IMR-90 (cell line): ENCODE measurements at regions not wholly inside any gene's neighbourhood (a gene's known extent, or its start where the extent isn't known, plus 50 kb on each side); places are given as distances from the start of the nearest gene placed in this dataset.

Source experiments
- ATAC-seq: fragments of 200-7000 bp; cut with Tn5 transposase; 2 replicates; pipeline ENCODE4 v1.9.1; 2020; ENCODE audit warnings: low read depth, mild to moderate bottlenecking, moderate library complexity
- BruUV-seq: library from RNA; stranded (reverse); fragments of 400-500 nt; replicated peaks from 2 replicates; lab custom pipeline; 2021; lab: Mats Ljungman, UMichigan
- CTCF ChIA-PET: fragments of 300-600 bp; formaldehyde crosslinking; extraction: SDS; loops from one replicate; lab custom pipeline; 2021; ENCODE audit warnings: antibody characterized with exemption; lab: Yijun Ruan, JAX
- POLR2A ChIA-PET: fragments of 300-600 bp; sonication (Branson Sonifier 250); formaldehyde crosslinking; loops from one replicate; lab custom pipeline; 2022; ENCODE audit warnings: antibody characterized with exemption; ENCODE audit not compliant: unreplicated experiment; lab: Charles Lee
- DNase-seq: peaks from one replicate; pipeline ENCODE4 v3.0.0; 2013
- H2AFZ ChIP-seq: replicated peaks from 2 replicates; pipeline ENCODE3; 2013; ENCODE audit warnings: low read length, mild to moderate bottlenecking; ENCODE audit not compliant: poor library complexity
- H2AK5ac ChIP-seq: 2 replicates; pipeline ENCODE4 v1.6.1; 2013; ENCODE audit warnings: low read depth, low read length, inconsistent platforms
- H2AK9ac ChIP-seq: replicated peaks from 2 replicates; pipeline ENCODE3; 2013; ENCODE audit warnings: mild to moderate bottlenecking, low read depth, low read length, moderate library complexity; ENCODE audit not compliant: poor library complexity
- H2BK120ac ChIP-seq: 2 replicates; pipeline ENCODE4 v1.6.1; 2013; ENCODE audit warnings: low read depth, low read length, inconsistent platforms
- H2BK15ac ChIP-seq: 3 replicates; pipeline ENCODE4 v1.6.1; 2013; ENCODE audit warnings: low read depth, low read length, inconsistent platforms
- H2BK20ac ChIP-seq: 2 replicates; pipeline ENCODE4 v1.6.1; 2013; ENCODE audit warnings: low read depth, mild to moderate bottlenecking, inconsistent platforms, low read length, moderate library complexity
- H2BK5ac ChIP-seq: 2 replicates; pipeline ENCODE4 v1.6.1; 2013; ENCODE audit warnings: mild to moderate bottlenecking, low read depth, low read length, inconsistent platforms; ENCODE audit not compliant: poor library complexity, severe bottlenecking
- H3K14ac ChIP-seq: replicated peaks from 2 replicates; pipeline ENCODE4 v1.6.1; 2013; ENCODE audit warnings: low read depth, low read length, inconsistent platforms
- H3K18ac ChIP-seq: 2 replicates; pipeline ENCODE4 v1.6.1; 2013; ENCODE audit warnings: low read depth, low read length, control low read depth
- H3K23ac ChIP-seq: 2 replicates; pipeline ENCODE4 v1.6.1; 2013; ENCODE audit warnings: low read depth, low read length, inconsistent platforms
- H3K27ac ChIP-seq: 2 replicates; pipeline ENCODE4 v1.5.1; 2013; ENCODE audit warnings: mild to moderate bottlenecking, control low read depth, low read length; ENCODE audit not compliant: insufficient read depth
- H3K27me3 ChIP-seq: 2 replicates; pipeline ENCODE4 v1.6.1; 2013; ENCODE audit warnings: low read length; ENCODE audit not compliant: control insufficient read depth, insufficient read depth
- H3K36me3 ChIP-seq: 2 replicates; pipeline ENCODE4 v1.6.1; 2013; ENCODE audit warnings: low read length, mixed read lengths; ENCODE audit not compliant: control insufficient read depth, insufficient read depth
- H3K4ac ChIP-seq: 2 replicates; pipeline ENCODE4 v1.6.1; 2013; ENCODE audit warnings: low read depth, low read length, inconsistent platforms
- H3K4me1 ChIP-seq: 2 replicates; pipeline ENCODE4 v1.6.1; 2013; ENCODE audit warnings: low read length, mixed read lengths; ENCODE audit not compliant: control insufficient read depth, insufficient read depth
- H3K4me2 ChIP-seq: 2 replicates; pipeline ENCODE4 v1.6.1; 2013; ENCODE audit warnings: low read depth, mild to moderate bottlenecking, control low read depth, low read length, moderate library complexity
- H3K4me3 ChIP-seq: 2 replicates; pipeline ENCODE4 v1.5.1; 2013; ENCODE audit warnings: low read depth, mild to moderate bottlenecking, control low read depth, low read length, moderate library complexity; ENCODE audit not compliant: insufficient read depth
- H3K56ac ChIP-seq: 2 replicates; pipeline ENCODE4 v1.6.1; 2013; ENCODE audit warnings: low read length, inconsistent platforms; ENCODE audit not compliant: insufficient read depth; ENCODE audit errors: extremely low read depth
- H3K79me1 ChIP-seq, 2 experiments: 2 replicates each; pipeline ENCODE4 v1.6.1; 2013; ENCODE audit warnings: low read length in 2 of 2, inconsistent platforms in 1 of 2, low read depth in 1 of 2
- H3K9ac ChIP-seq: 2 replicates; pipeline ENCODE4 v1.6.1; 2013; ENCODE audit warnings: low read depth, low read length, control low read depth
- H3K9me1 ChIP-seq: 2 replicates; pipeline ENCODE4 v1.6.1; 2013; ENCODE audit warnings: low read length, inconsistent platforms; ENCODE audit not compliant: insufficient read depth
- H3K9me3 ChIP-seq: 2 replicates; pipeline ENCODE4 v1.6.1; 2013; ENCODE audit warnings: low read length; ENCODE audit not compliant: control insufficient read depth, insufficient read depth
- H4K20me1 ChIP-seq: 2 replicates; pipeline ENCODE4 v1.6.1; 2013; ENCODE audit warnings: low read length, inconsistent platforms; ENCODE audit not compliant: insufficient read depth
- H4K5ac ChIP-seq: 2 replicates; pipeline ENCODE4 v1.6.1; 2013; ENCODE audit warnings: mild to moderate bottlenecking, low read depth, low read length, control low read depth
- H4K8ac ChIP-seq, 2 experiments: 2 replicates each; pipeline ENCODE4 v1.6.1; 2013; ENCODE audit warnings: low read depth in 2 of 2, low read length in 2 of 2, control low read depth in 1 of 2, inconsistent platforms in 1 of 2
- H4K91ac ChIP-seq: 2 replicates; pipeline ENCODE4 v1.6.1; 2013; ENCODE audit warnings: low read depth, low read length, inconsistent platforms; ENCODE audit not compliant: insufficient read depth
- CTCF ChIP-seq: conservative IDR thresholded peaks from 2 replicates; pipeline ENCODE4 v1.5.1; 2012; ENCODE audit warnings: mild to moderate bottlenecking, low read depth, low read length, improper control_type of control experiment
- ELK1 ChIP-seq: fragments of 150-350 bp; IDR thresholded peaks from 2 replicates; pipeline ENCODE4 v1.6.1; 2016; ENCODE audit warnings: low read depth, mild to moderate bottlenecking, low read length, moderate library complexity, borderline replicate concordance
- POLR2A ChIP-seq: IDR thresholded peaks from 2 replicates; pipeline ENCODE4 v1.6.1; 2012; ENCODE audit warnings: mild to moderate bottlenecking, low read depth, low read length
- SMC3 ChIP-seq: fragments of 150-350 bp; IDR thresholded peaks from 2 replicates; pipeline ENCODE4 v1.6.1; 2016; ENCODE audit warnings: low read depth, mild to moderate bottlenecking, antibody characterized with exemption, low read length, moderate library complexity
- USF2 ChIP-seq: fragments of 150-350 bp; IDR thresholded peaks from 2 replicates; pipeline ENCODE4 v1.6.1; 2017; ENCODE audit warnings: mild to moderate bottlenecking, antibody characterized with exemption, low read length, low read depth
- WGBS, 2 experiments: methylation state at CpG; one replicate each; pipeline versions ENCODE4 v1.1.5 to v1.1.7; 2013; ENCODE audit warnings: missing lambda C conversion rate in 2 of 2; ENCODE audit not compliant: insufficient read length in 1 of 2; ENCODE audit errors: extremely low coverage in 2 of 2; 5-methylcytosine and 5-hydroxymethylcytosine counted together
- dilution Hi-C: fragments of 300-500 bp; cut with HindIII; formaldehyde crosslinking; loops from one replicate; pipeline ENCODE4 v1.14.3; 2018; ENCODE audit warnings: low sequenced_read_pairs; ENCODE audit not compliant: unreplicated experiment
- in situ Hi-C: fragments of 300-500 bp; cut with MboI; formaldehyde crosslinking; loops from 3 replicates; pipeline ENCODE4 v1.14.3; 2019; ENCODE audit warnings: low sequenced_read_pairs, inconsistent platforms, mixed read lengths
- intact Hi-C: fragments of 100-400 bp; cut with micrococcal nuclease; formaldehyde crosslinking; loops from 2 replicates; pipeline ENCODE4 v1.10.0; 2022

- Histone ChIP-seq H3K4me1 (no peaks in the 10 kb centered on the region), H3K79me1 (no peaks in the 10 kb centered on the region), H3K27ac (no peak overlapping the region), H2BK15ac (no peak overlapping the region), H2AK5ac (no peak overlapping the region), H4K5ac (no peak overlapping the region), H2BK120ac (no peak overlapping the region), H3K14ac (no peak overlapping the region), H4K20me1 (no peaks in the 10 kb centered on the region), H3K27me3 (no peaks in the 10 kb centered on the region), H2BK5ac (no peak overlapping the region), H2AK9ac (no peak overlapping the region), H3K9me1 (no peaks in the 10 kb centered on the region), H2AFZ (no peak overlapping the region), H3K9me3 (peaks cover 14% of the 10 kb centered on the region; the same call in 1 of the 2 replicates), H3K4ac (no peak overlapping the region), H3K56ac (no peak overlapping the region), H2BK20ac (no peak overlapping the region), H3K9ac (no peak overlapping the region), H3K4me3 (no peak overlapping the region), H4K91ac (no peak overlapping the region), H3K36me3 (no peaks in the 10 kb centered on the region), H3K18ac (no peak overlapping the region), H4K8ac (no peak overlapping the region), H3K4me2 (no peak overlapping the region), H3K23ac (no peak overlapping the region)
- CTCF ChIA-PET = no interaction called here
- TF ChIP-seq CTCF (no peak), POLR2A (no peak), ELK1 (no peak), USF2 (no peak), SMC3 (no peak)
- no peak for DNase-seq
- WGBS, 2 experiments = no CpG with 5 or more reads among the region's 5 CpGs
- POLR2A ChIA-PET = no interaction called here
- in situ Hi-C loops = no loop called here
- ATAC-seq = no peak
- dilution Hi-C loops = no loop called here
- intact Hi-C loops = no loop called here
- BruUV-seq = no TSS peak
Measured at GRCh38 chr16:60989592-60989991, 1046.6 kb downstream of the CDH8 start.
